HG02610 (cell line): ENCODE measurements at regions not wholly inside any gene's neighbourhood (a gene's known extent, or its start where the extent isn't known, plus 50 kb on each side); places are given as distances from the start of the nearest gene placed in this dataset.

Experiments
- ATAC-seq: cut with Tn5 transposase; IDR thresholded peaks from one replicate; pipeline ENCODE4 v1.9.1; 2021; ENCODE audit warnings: mild to moderate bottlenecking, moderate library complexity; ENCODE audit not compliant: unreplicated experiment

GRCh38 chr2:128467321-128467969, 148.8 kb upstream of the HS6ST1 start:
- ATAC-seq = no peak

- ATAC-seq = no peak
Observed at GRCh38 chr2:128468186-128468920, 149.7 kb upstream of the HS6ST1 start.

DNA sequence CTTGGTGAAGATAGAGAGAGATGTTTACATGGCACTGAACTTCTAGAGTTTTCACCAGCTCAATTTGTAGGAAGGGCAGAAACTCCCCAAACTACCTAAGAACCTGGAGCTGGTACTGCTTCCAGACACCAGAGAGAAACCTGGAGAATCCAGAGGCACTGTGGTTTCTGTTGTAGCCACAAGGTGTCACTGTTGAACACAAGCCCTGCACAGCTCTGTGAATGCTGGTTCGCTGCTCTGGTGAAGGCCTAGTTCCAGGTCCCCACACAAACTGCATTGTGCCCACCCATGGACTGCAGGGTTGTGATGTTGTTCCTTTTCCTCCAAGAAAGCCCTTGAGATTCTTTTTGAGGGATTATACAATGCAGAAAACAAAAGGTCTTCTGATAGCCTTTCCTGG, 150.5 kb upstream of the HS6ST1 start:
- no peak for ATAC-seq

DNA sequence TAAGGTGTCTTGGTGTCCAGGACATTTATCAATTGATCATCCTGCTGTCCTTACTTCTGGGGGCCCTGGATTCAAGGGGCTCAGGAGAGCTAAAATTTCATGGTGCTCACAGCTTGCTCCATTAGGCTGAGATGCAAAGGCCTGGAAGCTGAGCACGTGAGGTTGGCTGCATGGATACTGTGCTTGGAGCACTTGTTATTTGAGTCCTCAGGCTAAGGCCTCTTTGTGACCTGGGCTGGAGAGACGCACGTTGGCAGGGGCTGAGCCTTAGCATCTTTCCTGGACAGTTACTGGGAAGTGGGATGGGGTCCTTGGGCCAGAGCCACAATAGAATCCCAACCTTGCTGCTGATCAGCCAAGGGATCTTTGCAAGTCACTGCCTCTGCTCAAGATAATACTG, 151.2 kb upstream of the HS6ST1 start:
- no peak for ATAC-seq

DNA sequence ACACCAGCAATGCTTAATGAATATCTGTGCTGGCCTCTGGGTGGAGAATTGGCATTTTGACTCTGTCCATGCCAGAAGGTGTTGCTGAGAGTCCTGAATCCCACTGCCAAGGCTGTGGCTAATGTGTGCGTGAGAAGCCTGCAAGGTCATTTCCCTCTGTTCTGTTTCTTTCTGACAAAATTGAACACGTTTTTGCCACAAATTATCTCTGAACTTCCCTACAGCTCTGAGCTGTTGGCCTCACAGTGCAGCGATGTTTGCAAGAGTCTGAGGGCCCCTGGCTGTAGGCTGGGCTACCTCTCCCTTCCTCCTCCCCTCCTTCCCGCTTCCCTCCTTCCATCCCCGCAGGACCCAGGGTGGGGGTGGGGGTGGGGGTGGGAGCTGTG, 154.1 kb upstream of the HS6ST1 start:
- ATAC-seq = peak; percentile 23

DNA sequence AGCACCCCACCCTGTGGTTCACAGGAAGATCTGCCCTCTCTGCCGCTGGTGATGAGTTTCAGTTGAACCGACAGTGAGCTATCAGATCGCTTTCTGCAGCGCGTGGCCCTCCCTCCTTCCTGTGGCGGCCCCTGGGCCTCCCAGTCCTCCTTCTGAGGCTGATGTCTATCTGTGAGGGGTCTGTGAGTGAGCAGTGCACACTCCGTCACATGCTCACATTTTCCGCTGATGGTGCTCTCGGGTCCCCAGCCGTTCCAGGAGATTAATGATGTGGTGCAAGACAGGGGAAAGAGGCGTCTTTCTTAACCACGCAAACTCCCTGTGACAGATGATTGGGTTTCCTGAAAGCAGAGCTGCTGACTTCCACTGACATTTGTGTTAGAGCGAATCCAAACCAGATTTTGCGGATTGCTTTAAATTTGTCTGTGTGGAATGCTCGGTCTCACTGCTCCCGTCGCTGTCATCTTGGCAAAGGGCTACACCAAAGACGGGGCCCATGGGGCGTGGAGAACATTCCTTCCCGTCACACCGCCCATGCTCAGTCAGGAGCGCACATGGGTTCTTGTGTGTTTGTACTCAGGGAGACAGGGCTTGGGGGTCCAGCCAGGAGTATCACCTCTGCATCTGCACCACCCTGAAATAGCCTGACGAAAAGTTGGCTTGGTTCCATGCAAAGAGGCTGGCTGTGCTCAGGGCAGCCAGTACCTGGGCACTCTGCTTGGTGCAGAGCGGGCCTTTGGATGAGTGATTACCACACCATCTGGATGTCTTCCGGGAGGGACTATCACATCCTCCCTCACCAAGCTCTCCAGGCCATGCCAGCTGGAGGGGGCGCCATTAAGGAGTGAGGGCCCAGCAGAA, 154.7 kb upstream of the HS6ST1 start:
- peak; percentile 42 for ATAC-seq

- ATAC-seq = no peak
Observed at GRCh38 chr2:128474036-128474955, 155.6 kb upstream of the HS6ST1 start.

DNA sequence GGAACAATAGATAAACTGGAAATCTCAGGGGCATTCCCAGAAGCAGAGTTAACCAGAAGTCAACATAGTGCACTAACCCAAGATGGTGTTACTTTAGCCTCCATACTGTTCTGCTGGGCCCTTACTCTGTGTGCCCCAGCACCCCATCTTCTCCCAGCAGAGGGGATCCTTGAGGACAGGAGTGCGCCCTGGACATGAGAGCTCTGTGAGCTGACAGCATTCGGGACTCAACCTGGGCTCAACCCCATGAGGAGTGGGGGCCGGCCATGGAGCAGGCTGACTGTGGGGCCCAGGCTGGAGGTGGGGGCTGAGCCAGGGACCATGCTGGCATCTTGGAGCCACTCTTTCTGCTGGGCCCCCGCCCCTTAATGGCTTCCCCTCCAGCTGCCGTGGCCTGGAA, 156.3 kb upstream of the HS6ST1 start:
- no peak for ATAC-seq

DNA sequence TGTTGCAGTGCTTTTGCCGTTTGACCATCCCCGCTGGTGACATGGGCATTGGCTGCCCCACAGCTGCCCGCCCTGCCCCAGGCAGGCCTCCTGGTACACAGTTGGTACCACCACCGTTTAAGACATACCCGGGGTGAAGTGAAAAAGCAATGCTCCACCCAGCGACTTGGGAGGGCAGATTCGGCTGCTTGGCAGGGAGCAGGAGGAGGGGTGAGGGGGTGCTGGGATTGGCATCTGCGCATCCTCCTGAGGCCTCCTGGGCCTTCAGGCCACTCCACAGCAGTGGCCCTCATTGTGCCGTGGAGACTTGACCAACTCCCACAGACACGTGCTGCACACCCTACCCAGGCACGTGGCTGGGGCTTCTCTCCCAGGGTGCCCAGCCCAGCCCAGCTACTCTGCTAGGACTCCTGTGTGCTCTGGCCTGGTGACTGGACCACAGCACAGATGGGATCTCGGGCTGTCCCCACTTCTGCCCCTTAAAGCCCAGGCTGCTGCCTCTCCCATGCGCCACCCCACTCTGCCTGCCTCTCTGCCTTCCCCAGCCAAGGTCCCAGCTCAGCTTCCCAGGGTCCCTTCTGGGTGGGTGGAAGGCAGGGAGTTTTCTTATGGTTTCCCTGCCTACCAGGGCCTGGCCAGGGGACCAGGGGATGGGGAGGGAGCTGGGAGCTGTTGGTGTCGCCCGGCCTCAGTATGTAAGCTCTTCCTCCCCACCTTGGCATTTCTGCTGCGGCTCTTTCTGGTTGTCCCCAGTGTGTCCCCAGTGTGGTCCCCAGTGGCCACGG, 157.0 kb upstream of the HS6ST1 start:
- no peak for ATAC-seq

GRCh38 chr2:128477026-128477820, 158.6 kb upstream of the HS6ST1 start:
- no peak for ATAC-seq

DNA sequence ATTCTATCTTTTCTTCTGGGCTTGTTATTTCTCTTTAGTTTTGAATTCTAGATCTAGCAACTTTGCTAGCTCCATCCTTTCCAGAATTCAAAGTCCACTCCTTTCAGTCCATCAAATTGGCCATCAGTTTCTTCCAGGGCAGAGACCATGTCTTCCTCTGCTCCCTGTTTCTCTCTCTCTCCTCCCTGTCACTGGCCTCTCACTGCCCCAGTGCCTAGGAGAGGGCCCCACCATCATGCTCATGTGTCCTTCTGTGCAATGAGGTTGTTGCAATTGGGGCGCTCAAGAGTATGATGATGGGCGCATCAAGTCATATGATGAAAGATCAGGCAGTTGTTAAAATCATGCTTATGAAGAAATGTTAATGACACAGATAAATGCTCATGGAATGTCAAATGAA, 159.2 kb upstream of the HS6ST1 start:
- no peak for ATAC-seq

DNA sequence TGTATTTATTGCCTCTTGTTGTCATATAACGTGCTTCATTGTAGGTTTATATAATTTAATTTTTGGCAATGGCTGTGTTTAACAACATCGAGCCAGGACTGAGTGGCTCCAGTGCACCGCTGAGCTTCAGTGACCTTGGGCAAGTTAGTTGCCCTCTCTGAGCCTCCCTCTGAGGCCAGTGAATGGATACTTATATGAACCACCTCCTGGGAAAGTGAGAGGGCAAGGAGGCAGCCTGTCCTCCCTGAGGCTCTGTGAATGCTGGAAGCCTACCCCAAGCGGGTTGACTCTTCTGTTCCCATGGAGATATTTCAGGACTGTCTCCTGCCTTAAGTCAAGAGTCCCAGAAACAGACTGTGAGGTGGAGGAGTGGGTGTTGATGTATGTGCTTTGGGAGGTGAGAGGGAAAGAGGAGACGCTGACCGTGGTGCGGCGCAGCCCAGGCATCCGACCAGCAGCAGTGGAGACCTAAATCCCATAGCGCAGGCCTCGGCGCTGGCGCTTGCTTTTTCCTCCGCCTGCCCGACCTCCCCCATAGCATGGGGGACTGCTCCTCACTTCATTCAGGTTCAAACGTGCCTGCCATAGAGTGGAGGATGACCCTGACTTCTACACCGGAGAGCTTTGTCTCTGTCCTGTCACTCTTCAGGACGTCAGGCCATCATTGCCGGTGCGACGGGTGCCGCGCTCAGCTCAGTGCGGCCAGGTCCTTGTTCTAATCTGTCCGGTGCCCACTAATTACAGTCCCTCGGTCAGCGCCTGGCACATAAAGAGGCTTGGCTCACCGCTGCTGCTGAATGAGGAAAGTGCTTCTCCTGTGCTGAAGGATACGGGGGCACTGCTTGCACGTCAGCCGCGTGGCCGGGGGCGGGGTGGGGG, 167.3 kb upstream of the HS6ST1 start:
- no peak for ATAC-seq

DNA sequence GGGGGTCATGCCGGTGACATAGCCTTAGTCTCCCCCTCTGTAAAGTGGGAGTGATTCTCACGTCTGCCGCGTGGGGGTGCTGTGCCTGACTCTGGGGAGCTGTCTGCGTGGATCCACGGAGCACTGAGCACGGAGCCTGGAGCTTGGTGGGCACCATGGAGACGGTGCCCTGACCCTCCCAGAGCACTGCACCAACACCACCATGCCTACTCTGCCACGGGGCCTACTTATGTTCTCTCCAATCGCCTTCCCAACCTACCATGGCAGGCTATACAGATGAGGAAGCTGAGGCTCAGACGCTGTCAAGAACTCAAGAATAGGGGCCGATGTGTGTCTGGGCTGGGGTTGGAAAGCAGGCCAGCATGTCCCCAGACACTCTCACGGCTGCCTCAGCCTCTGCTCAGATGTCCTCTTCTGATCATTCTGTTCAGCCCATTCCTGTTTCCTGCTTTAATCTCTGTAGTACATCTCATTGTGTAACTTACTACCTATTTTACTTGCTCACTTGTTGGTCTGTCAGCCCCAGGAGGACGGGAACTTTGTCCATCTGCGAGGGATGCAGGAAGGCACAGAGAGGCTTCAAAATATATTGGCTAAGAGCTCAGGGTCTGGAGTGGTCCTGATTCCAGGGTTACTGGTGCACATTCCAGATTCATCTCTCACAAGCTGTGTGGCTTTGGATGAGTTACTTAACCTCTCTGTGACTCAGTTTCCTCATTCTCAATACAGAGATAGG, 168.1 kb upstream of the HS6ST1 start:
- ATAC-seq = no peak

GRCh38 chr2:128487650-128488387, 169.2 kb upstream of the HS6ST1 start:
- no peak for ATAC-seq

DNA sequence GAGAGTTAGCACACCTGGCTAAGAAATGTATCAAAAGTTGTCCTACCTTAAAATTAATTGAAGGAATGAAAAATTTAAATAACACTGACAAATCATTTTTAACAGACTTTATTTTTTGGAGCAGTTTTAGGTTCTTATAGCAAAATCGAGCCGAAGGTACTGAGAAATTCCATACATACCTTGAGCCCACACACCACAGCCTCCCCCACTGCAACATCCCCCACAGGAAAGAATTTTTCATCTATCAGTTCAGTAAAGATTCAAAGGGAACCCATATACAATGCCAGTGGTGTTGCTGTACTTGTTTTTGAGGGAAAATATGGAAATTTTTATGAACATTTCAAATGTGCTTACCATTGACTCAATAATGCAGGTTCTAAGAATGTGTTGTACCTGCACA, 169.8 kb upstream of the HS6ST1 start:
- no peak for ATAC-seq

- ATAC-seq = no peak
Observed at GRCh38 chr2:128489526-128490273, 171.0 kb upstream of the HS6ST1 start.
